HEK293T (cell line): ENCODE measurements at regions not wholly inside any gene's neighbourhood (a gene's known extent, or its start where the extent isn't known, plus 50 kb on each side); places are given as distances from the start of the nearest gene placed in this dataset.

Source experiments
- ARNT ChIP-seq: fragments of 450-650 bp; IDR thresholded peaks from 2 replicates; pipeline ENCODE4 v1.6.1; 2017; ENCODE audit warnings: mild to moderate bottlenecking
- BHLHE40 ChIP-seq: fragments of 450-650 bp; IDR thresholded peaks from 2 replicates; pipeline ENCODE4 v1.6.1; 2016; ENCODE audit warnings: mild to moderate bottlenecking, moderate library complexity, borderline replicate concordance
- ELF4 ChIP-seq: fragments of 450-650 bp; IDR thresholded peaks from 2 replicates; pipeline ENCODE4 v1.6.1; 2017; ENCODE audit warnings: antibody characterized with exemption
- FOXK2 ChIP-seq: fragments of 450-650 bp; IDR thresholded peaks from 2 replicates; pipeline ENCODE4 v1.6.1; 2016; ENCODE audit warnings: mild to moderate bottlenecking
- L3MBTL2 ChIP-seq: fragments of 450-650 bp; conservative IDR thresholded peaks from 2 replicates; pipeline ENCODE4 v1.6.1; 2016; ENCODE audit warnings: mild to moderate bottlenecking
- NFRKB ChIP-seq: fragments of 450-650 bp; IDR thresholded peaks from 2 replicates; pipeline ENCODE4 v1.6.1; 2016; ENCODE audit warnings: mild to moderate bottlenecking, moderate library complexity
- SP1 ChIP-seq: fragments of 450-650 bp; IDR thresholded peaks from 2 replicates; pipeline ENCODE4 v1.6.1; 2017
- SUZ12 ChIP-seq: fragments of 450-650 bp; IDR thresholded peaks from 2 replicates; pipeline ENCODE4 v1.6.1; 2016; ENCODE audit warnings: mild to moderate bottlenecking
- TF ChIP-seq, protein P1 (sequence below): fragments of 450-650 bp; IDR thresholded peaks from 2 replicates; pipeline ENCODE4 v1.6.1; 2016

DNA sequence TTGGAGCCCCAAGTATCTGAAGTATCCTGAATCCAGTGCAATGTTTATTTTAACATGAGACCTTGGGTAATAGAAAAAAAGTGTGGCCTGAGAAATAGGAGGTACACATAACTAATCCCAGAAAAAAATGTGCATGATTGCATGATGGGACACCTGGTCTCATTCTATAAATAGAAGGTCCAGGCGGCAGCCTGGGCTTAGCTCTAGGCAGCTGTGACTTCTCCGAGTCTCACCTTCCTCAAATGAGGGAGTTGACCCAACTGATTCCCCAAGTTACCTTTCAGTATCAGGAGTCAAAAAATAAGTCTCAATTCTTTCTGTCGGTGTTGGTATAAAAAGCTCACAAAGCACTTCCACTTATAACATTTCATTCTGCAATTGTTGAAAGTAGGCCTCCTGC is 65.9 kb upstream of the CCDC190 start:
- TF ChIP-seq ARNT: no peak
- TF ChIP-seq ELF4: no peak
- TF ChIP-seq SP1: no peak
- no peak for TF ChIP-seq NFRKB
- no peak for TF ChIP-seq SUZ12
- TF ChIP-seq, protein P1, sequence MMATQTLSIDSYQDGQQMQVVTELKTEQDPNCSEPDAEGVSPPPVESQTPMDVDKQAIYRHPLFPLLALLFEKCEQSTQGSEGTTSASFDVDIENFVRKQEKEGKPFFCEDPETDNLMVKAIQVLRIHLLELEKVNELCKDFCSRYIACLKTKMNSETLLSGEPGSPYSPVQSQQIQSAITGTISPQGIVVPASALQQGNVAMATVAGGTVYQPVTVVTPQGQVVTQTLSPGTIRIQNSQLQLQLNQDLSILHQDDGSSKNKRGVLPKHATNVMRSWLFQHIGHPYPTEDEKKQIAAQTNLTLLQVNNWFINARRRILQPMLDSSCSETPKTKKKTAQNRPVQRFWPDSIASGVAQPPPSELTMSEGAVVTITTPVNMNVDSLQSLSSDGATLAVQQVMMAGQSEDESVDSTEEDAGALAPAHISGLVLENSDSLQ: no peak
- TF ChIP-seq L3MBTL2: no peak
- TF ChIP-seq BHLHE40: no peak
- TF ChIP-seq FOXK2: no peak
